ENCODE measurements at regions not wholly inside any gene's neighbourhood (a gene's known extent, or its start where the extent isn't known, plus 50 kb on each side); places are given as distances from the start of the nearest gene placed in this dataset.
"Not testable (repeated sequence)": the region's sequence is repeated elsewhere in the genome, so short reads cannot be mapped to it uniquely, and the experiment has no call there.

DNA sequence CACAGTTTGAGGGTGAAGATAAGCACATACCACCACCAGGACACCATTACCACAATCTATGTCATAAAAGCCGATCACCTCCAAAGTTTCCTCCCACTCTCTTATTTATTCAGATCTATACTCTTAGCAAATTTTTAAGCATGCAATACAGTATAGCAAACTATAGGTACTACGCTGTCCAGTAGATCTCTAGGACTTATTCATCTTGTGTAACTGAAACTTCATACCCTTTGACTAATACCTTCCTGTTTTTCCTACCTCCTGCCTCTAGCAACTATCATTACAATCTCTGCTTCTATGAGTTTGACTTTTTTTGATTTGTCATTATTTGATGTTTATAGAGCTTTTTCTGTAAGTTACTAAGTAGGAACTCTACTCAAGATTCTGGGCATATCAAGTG, 84.5 kb upstream of the MANSC4 start:
- TF ChIP-seq, protein P1, sequence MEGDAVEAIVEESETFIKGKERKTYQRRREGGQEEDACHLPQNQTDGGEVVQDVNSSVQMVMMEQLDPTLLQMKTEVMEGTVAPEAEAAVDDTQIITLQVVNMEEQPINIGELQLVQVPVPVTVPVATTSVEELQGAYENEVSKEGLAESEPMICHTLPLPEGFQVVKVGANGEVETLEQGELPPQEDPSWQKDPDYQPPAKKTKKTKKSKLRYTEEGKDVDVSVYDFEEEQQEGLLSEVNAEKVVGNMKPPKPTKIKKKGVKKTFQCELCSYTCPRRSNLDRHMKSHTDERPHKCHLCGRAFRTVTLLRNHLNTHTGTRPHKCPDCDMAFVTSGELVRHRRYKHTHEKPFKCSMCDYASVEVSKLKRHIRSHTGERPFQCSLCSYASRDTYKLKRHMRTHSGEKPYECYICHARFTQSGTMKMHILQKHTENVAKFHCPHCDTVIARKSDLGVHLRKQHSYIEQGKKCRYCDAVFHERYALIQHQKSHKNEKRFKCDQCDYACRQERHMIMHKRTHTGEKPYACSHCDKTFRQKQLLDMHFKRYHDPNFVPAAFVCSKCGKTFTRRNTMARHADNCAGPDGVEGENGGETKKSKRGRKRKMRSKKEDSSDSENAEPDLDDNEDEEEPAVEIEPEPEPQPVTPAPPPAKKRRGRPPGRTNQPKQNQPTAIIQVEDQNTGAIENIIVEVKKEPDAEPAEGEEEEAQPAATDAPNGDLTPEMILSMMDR (IDR thresholded peaks at IDR 0.05; ENCODE audit: extremely low read depth, low read depth, low read length): no peak
- H2AFZ ChIP-seq (ENCODE audit: low read length): no peak overlapping the region
- peak overlapping the region; percentile 76 for H3K27ac ChIP-seq (ENCODE audit: low read depth, low read length)
- no peak for DNase-seq (ENCODE audit: insufficient read length, low spot score, missing footprints)
- H4K20me1 ChIP-seq (ENCODE audit: insufficient read depth, low read length): no peaks in the 10 kb centered on the region
- no peak overlapping the region for H3K4me3 ChIP-seq (ENCODE audit: insufficient read depth, low read length)
- peak overlapping the region; percentile 25 for H3K4me2 ChIP-seq (ENCODE audit: insufficient read depth, low read length)
- H3K36me3 ChIP-seq (ENCODE audit: insufficient read depth, low read length): no peaks in the 10 kb centered on the region
- H3K79me2 ChIP-seq (ENCODE audit: insufficient read depth, low read length): no peaks in the 10 kb centered on the region
- peaks cover 48% of the 10 kb centered on the region for H3K4me1 ChIP-seq (ENCODE audit: insufficient read depth, low read length)
- no peaks in the 10 kb centered on the region for H3K9me3 ChIP-seq (ENCODE audit: low read depth, low read length)
- H3K27me3 ChIP-seq (ENCODE audit: insufficient read depth, low read length): no peaks in the 10 kb centered on the region

DNA sequence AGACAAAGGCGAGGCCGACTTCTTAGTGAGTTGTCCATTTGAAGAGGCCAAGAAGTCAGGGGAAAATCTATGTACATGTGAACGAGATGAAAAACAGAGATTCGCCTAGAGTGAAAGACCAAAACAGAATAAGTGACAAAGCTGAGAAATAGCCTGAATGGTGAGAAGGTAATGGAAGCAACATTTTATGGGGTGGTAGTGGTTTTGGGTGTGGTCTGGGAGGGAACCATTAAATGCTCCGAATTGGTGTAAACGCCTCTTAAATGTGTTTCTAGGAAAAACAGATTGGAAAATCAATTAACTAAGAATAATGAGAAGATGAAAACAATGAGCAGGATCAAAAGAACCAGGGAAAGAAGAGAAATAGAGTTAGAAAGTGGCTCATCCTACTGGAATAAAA, 83.8 kb upstream of the MANSC4 start:
- Histone ChIP-seq H3K27ac (ENCODE audit: low read depth, low read length) (no peak overlapping the region), H3K4me1 (ENCODE audit: insufficient read depth, low read length) (peaks cover 46% of the 10 kb centered on the region), H2AFZ (ENCODE audit: low read length) (no peak overlapping the region), H4K20me1 (ENCODE audit: insufficient read depth, low read length) (no peaks in the 10 kb centered on the region), H3K27me3 (ENCODE audit: insufficient read depth, low read length) (no peaks in the 10 kb centered on the region), H3K4me2 (ENCODE audit: insufficient read depth, low read length) (no peak overlapping the region), H3K79me2 (ENCODE audit: insufficient read depth, low read length) (no peaks in the 10 kb centered on the region), H3K4me3 (ENCODE audit: insufficient read depth, low read length) (no peak overlapping the region), H3K36me3 (ENCODE audit: insufficient read depth, low read length) (no peaks in the 10 kb centered on the region), H3K9me3 (ENCODE audit: low read depth, low read length) (no peaks in the 10 kb centered on the region)
- TF ChIP-seq, protein P1 (IDR thresholded peaks at IDR 0.05; ENCODE audit: extremely low read depth, low read depth, low read length): no peak
- no peak for DNase-seq (ENCODE audit: insufficient read length, low spot score, missing footprints)

- no peak overlapping the region for H3K4me3 ChIP-seq (ENCODE audit: insufficient read depth, low read length)
- no peak overlapping the region for H3K27ac ChIP-seq (ENCODE audit: low read depth, low read length)
- no peaks in the 10 kb centered on the region for H3K9me3 ChIP-seq (ENCODE audit: low read depth, low read length)
- H4K20me1 ChIP-seq (ENCODE audit: insufficient read depth, low read length): no peaks in the 10 kb centered on the region
- H2AFZ ChIP-seq (ENCODE audit: low read length): no peak overlapping the region
- no peaks in the 10 kb centered on the region for H3K36me3 ChIP-seq (ENCODE audit: insufficient read depth, low read length)
- no peaks in the 10 kb centered on the region for H3K27me3 ChIP-seq (ENCODE audit: insufficient read depth, low read length)
- H3K4me2 ChIP-seq (ENCODE audit: insufficient read depth, low read length): no peak overlapping the region
- H3K79me2 ChIP-seq (ENCODE audit: insufficient read depth, low read length): no peaks in the 10 kb centered on the region
- H3K4me1 ChIP-seq (ENCODE audit: insufficient read depth, low read length): peaks cover 24% of the 10 kb centered on the region
- TF ChIP-seq, protein P1 (IDR thresholded peaks at IDR 0.05; ENCODE audit: extremely low read depth, low read depth, low read length): no peak
- no peak for DNase-seq (ENCODE audit: insufficient read length, low spot score, missing footprints)
Observed at GRCh38 chr12:27861428-27862167, 81.6 kb upstream of the MANSC4 start.

DNA sequence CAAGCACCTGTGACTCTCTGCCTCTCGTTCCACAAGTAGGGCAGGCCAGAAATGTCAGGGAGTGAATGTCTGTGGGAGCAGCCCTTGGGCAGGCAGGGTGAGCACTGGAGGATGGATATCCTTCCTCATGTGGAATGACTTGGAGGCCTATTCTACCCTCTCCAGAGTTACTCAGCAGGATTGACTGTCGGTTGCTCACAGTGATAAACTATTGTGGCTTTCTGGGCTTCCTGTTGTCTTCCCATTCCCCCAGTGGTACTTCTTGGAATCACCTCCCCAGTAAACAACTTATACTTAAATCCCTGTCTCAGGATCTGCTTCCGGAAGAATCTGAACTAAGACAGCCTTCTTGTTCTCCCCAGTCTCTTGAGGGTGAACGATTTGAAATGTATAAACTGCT, 79.6 kb upstream of the MANSC4 start:
- no peaks in the 10 kb centered on the region for H3K36me3 ChIP-seq (ENCODE audit: insufficient read depth, low read length)
- no peak overlapping the region for H3K4me3 ChIP-seq (ENCODE audit: insufficient read depth, low read length)
- H3K27ac ChIP-seq (ENCODE audit: low read depth, low read length): no peak overlapping the region
- H3K4me1 ChIP-seq (ENCODE audit: insufficient read depth, low read length): peaks cover 6% of the 10 kb centered on the region
- H3K4me2 ChIP-seq (ENCODE audit: insufficient read depth, low read length): no peak overlapping the region
- no peaks in the 10 kb centered on the region for H4K20me1 ChIP-seq (ENCODE audit: insufficient read depth, low read length)
- TF ChIP-seq, protein P1 (IDR thresholded peaks at IDR 0.05; ENCODE audit: extremely low read depth, low read depth, low read length): no peak
- H2AFZ ChIP-seq (ENCODE audit: low read length): no peak overlapping the region
- no peaks in the 10 kb centered on the region for H3K9me3 ChIP-seq (ENCODE audit: low read depth, low read length)
- DNase-seq (ENCODE audit: insufficient read length, low spot score, missing footprints): no peak
- no peaks in the 10 kb centered on the region for H3K27me3 ChIP-seq (ENCODE audit: insufficient read depth, low read length)
- H3K79me2 ChIP-seq (ENCODE audit: insufficient read depth, low read length): no peaks in the 10 kb centered on the region

GRCh38 chr12:27857006-27857405, 77.0 kb upstream of the MANSC4 start:
- H3K27ac ChIP-seq (ENCODE audit: low read depth, low read length); H3K9me3 ChIP-seq (ENCODE audit: low read depth, low read length): not testable (repeated sequence)

More at GRCh38 chr12:27857006-27857405, 77.0 kb upstream of the MANSC4 start:
- H3K4me2 ChIP-seq (ENCODE audit: insufficient read depth, low read length); H3K4me1 ChIP-seq (ENCODE audit: insufficient read depth, low read length); H3K4me3 ChIP-seq (ENCODE audit: insufficient read depth, low read length); H2AFZ ChIP-seq (ENCODE audit: low read length); DNase-seq (ENCODE audit: insufficient read length, low spot score, missing footprints); H4K20me1 ChIP-seq (ENCODE audit: insufficient read depth, low read length); H3K79me2 ChIP-seq (ENCODE audit: insufficient read depth, low read length); H3K36me3 ChIP-seq (ENCODE audit: insufficient read depth, low read length); H3K27me3 ChIP-seq (ENCODE audit: insufficient read depth, low read length): not testable (repeated sequence)

All from osteoblast (primary cell).